ENCODE measurements at regions not wholly inside any gene's neighbourhood (a gene's known extent, or its start where the extent isn't known, plus 50 kb on each side); places are given as distances from the start of the nearest gene placed in this dataset.

DNA sequence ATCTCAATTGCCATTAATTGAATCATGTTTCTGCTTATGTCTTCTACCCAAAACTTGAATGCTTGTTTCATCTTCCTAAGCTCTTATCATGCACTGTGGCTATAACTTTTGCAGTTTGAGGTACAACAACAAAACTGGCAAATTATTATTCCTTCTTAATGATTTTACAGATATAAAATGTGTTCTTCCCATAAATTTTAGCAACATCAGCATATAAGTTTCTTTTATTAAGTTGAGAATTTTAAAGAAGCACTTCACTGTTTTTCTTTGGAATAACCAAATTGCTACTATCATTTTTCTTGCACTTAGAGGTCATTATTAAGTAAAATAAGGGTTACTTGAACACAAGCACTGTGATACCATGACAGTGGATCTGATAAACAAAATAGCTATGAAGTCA, 862.6 kb upstream of the CADM2 start:
- no peak for TF ChIP-seq CTCF (conservative IDR thresholded peaks at IDR 0.05)
- TF ChIP-seq ZFX (IDR thresholded peaks at IDR 0.05) = no peak
